ENCODE measurements at regions not wholly inside any gene's neighbourhood (a gene's known extent, or its start where the extent isn't known, plus 50 kb on each side); places are given as distances from the start of the nearest gene placed in this dataset.

GRCh38 chr7:146002008-146002407, 114.6 kb upstream of the CNTNAP2 start:
- no peaks in the 10 kb centered on the region for H3K4me1 ChIP-seq
- H3K9me3 ChIP-seq = no peaks in the 10 kb centered on the region
- H3K4me3 ChIP-seq = no peak overlapping the region
- intact Hi-C loops (cut with DNase I) = no loop called here
- H3K27me3 ChIP-seq = no peaks in the 10 kb centered on the region
- no peak overlapping the region for H3K27ac ChIP-seq
- DNase-seq = no peak
- no peak for ATAC-seq
- no peak for TF ChIP-seq CTCF (IDR thresholded peaks at IDR 0.05)
- no peaks in the 10 kb centered on the region for H3K36me3 ChIP-seq

GRCh38 chr7:146000882-146001281, 115.7 kb upstream of the CNTNAP2 start:
- no peak for ATAC-seq
- H3K4me3 ChIP-seq = no peak overlapping the region
- no peak for TF ChIP-seq CTCF (IDR thresholded peaks at IDR 0.05)
- intact Hi-C loops (cut with DNase I) = no loop called here
- no peaks in the 10 kb centered on the region for H3K4me1 ChIP-seq
- H3K27me3 ChIP-seq = no peaks in the 10 kb centered on the region
- no peak overlapping the region for H3K27ac ChIP-seq
- H3K9me3 ChIP-seq = no peaks in the 10 kb centered on the region
- DNase-seq = no peak
- H3K36me3 ChIP-seq = no peaks in the 10 kb centered on the region

- DNase-seq (no peak), ATAC-seq (no peak)
- H3K36me3 ChIP-seq = no peaks in the 10 kb centered on the region
- H3K27me3 ChIP-seq = no peaks in the 10 kb centered on the region
- H3K27ac ChIP-seq = no peak overlapping the region
- TF ChIP-seq CTCF (IDR thresholded peaks at IDR 0.05) = no peak
- no peaks in the 10 kb centered on the region for H3K4me1 ChIP-seq
- H3K4me3 ChIP-seq = no peak overlapping the region
- no peaks in the 10 kb centered on the region for H3K9me3 ChIP-seq
- intact Hi-C loops (cut with DNase I) = no loop called here
Measured at GRCh38 chr7:145989469-145989868, 127.1 kb upstream of the CNTNAP2 start.

GRCh38 chr7:145986248-145986874, 130.2 kb upstream of the CNTNAP2 start:
- intact Hi-C loops (cut with DNase I) = no loop called here
- Histone ChIP-seq H3K4me3 (no peak overlapping the region), H3K4me1 (no peaks in the 10 kb centered on the region), H3K9me3 (no peaks in the 10 kb centered on the region), H3K27ac (no peak overlapping the region), H3K36me3 (no peaks in the 10 kb centered on the region), H3K27me3 (no peaks in the 10 kb centered on the region)
- TF ChIP-seq CTCF (IDR thresholded peaks at IDR 0.05) = no peak
- ATAC-seq (no peak), DNase-seq (no peak)

GRCh38 chr7:145978769-145979168, 137.8 kb upstream of the CNTNAP2 start:
- DNase-seq (no peak), ATAC-seq (no peak)
- no peak overlapping the region for H3K4me3 ChIP-seq
- intact Hi-C loops (cut with DNase I) = no loop called here
- H3K4me1 ChIP-seq = no peaks in the 10 kb centered on the region
- H3K9me3 ChIP-seq = no peaks in the 10 kb centered on the region
- TF ChIP-seq CTCF (IDR thresholded peaks at IDR 0.05) = no peak
- no peak overlapping the region for H3K27ac ChIP-seq
- H3K36me3 ChIP-seq = no peaks in the 10 kb centered on the region
- no peaks in the 10 kb centered on the region for H3K27me3 ChIP-seq

- TF ChIP-seq CTCF (IDR thresholded peaks at IDR 0.05) = no peak
- Histone ChIP-seq H3K4me3 (no peak overlapping the region), H3K4me1 (no peaks in the 10 kb centered on the region), H3K9me3 (no peaks in the 10 kb centered on the region), H3K27ac (no peak overlapping the region), H3K36me3 (no peaks in the 10 kb centered on the region), H3K27me3 (no peaks in the 10 kb centered on the region)
- no peak for DNase-seq
- no peak for ATAC-seq
- intact Hi-C loops (cut with DNase I) = no loop called here
Measured at GRCh38 chr7:145959981-145960380, 156.6 kb upstream of the CNTNAP2 start.

All from upper lobe of right lung (tissue), 1 donor.